ENCODE measurements at regions not wholly inside any gene's neighbourhood (a gene's known extent, or its start where the extent isn't known, plus 50 kb on each side); places are given as distances from the start of the nearest gene placed in this dataset.

GRCh38 chrX:85573801-85574200 lies 194.3 kb upstream of the POF1B start:
- TF ChIP-seq CTCF (IDR thresholded peaks at IDR 0.05; ENCODE audit: low read depth, low read length) (no peak), EZH2phosphoT487 (IDR thresholded peaks at IDR 0.05; ENCODE audit: low read depth) (no peak)
